HG03097 (cell line): ENCODE measurements at regions not wholly inside any gene's neighbourhood (a gene's known extent, or its start where the extent isn't known, plus 50 kb on each side); places are given as distances from the start of the nearest gene placed in this dataset.

Experiments used
- ATAC-seq: cut with Tn5 transposase; IDR thresholded peaks from one replicate; pipeline ENCODE4 v1.9.1; 2021; ENCODE audit not compliant: unreplicated experiment, low FRiP score

DNA sequence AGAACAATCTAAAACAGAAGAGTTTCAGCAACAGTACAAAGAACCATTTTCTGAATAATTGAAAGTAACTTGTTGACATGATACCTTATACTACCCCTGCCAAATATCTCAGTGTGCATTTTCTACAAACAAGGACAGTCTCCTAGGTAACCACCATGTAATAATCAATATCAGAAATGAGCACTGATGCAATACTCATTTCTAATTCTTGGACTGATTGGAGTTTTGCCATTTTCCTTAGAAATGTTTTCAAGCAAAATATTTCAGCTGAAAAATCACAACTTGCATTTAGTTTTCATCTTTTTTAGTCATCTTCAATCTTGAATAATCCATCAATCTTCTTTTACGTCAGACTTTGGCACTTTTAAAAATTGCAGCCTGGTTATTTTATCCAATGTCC, 420.2 kb downstream of the CDC14C start:
- no peak for ATAC-seq

DNA sequence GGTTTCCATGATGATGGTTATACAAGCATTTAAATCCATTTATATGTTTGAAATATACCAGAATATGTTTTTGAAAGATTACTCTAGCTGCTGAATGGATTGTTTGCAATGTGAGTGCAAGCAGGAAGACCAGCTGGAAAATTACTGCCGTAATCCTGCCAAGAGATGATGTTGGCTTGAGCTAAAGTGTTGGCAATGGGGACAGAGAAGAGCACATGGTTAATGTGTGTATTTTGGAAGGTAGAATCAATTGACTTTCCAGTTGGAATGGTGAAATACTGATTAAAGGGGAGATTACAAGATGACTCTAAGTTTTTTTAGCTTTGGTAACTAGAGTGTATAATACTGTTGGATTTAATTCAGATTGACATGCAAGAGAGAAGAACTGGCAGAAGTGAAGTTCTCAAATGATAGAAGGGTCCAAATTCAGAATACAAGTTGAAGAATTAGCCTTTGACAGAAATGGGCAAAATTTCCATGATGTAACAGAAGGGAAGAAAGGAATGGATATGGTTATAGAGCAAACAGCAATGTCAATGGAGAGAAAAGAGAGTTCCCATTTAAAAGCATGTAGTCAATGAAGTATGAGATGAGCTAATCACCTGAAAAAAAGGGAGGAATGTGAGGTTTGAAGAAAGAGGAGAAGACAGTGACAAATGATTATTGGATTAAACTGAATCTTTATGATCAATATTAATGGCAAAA, 422.0 kb downstream of the CDC14C start:
- no peak for ATAC-seq

DNA sequence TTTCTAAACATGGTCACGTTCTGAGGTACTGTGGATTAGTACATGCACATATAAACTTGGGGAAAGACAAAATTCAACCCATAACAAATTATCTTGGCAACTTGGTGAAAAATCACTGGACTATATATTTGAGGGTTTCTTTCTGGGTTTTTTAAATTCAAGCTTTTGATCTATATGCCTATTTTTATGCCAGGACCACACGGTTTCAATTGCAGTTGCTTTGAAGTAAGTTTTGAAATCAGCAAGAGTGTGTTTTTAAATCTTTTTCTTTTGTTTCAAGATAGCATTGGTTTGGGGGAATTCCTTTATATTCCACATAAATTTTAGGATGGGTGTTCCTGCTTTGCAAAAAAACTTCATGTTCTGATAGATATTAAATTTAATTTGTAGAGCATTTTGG, 406.4 kb upstream of the VWC2 start:
- ATAC-seq: no peak

DNA sequence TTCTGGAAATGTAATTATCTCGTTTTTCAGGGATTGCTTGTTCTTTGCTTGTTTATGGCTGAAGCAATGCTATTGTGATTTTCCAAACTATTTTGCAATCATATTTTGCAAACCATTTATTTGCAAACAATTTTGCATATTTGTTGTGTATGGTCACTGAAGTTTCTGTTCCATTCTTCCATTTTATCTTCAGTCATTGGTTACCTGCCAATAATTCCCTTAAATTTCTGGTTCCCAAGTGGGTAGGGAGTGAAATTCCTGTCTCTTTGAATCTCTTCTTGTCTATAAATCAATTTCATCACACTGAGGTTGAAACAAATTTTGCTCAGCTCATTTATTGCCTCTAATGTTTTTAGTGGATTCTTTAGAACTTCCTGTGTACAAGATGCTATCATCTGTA, 401.7 kb upstream of the VWC2 start:
- no peak for ATAC-seq

DNA sequence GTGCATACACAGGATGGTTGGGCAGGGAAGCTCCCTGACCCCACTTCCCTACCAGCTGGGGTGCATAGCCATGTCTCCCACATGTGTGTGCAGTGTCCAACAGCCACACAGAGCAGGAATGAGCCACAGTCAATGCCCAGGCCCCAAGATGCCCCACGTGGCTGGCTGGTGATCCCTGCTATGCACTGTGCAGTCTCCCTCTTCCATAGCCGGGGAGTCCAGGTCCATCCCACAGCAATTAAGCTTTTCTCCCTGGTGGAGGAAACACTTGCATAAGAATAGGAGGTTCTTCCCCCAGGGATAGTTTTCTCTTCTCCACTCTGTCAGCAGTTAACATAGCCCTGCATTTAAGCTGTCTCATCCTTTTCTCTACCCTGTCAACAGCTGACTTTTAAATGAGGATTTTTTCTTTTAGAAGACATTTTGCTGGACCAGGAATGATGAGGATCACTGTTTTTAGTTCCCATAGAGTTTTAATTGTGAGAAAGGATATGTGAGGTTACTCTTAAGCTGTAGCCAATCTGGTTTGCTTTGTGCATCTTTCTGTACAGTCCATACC, 396.5 kb upstream of the VWC2 start:
- ATAC-seq: no peak

DNA sequence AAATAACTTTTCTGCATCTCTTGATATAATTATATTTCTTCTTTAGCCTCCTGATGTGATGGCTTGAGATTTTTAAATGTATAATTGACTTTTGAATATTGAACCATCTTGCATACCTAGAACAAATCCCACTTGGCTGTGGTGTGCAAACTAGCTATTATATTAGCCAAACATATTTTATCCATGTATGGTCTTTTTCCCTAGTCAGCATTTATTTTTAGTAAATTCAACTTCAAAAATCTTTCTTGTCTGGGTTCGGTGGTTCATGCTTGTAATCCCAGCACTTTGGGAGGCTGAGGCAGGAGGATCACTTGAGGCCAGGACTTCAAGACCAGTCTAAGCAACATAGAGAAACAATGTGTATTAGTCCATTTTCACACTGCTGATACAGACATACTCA, 386.6 kb upstream of the VWC2 start:
- no peak for ATAC-seq

DNA sequence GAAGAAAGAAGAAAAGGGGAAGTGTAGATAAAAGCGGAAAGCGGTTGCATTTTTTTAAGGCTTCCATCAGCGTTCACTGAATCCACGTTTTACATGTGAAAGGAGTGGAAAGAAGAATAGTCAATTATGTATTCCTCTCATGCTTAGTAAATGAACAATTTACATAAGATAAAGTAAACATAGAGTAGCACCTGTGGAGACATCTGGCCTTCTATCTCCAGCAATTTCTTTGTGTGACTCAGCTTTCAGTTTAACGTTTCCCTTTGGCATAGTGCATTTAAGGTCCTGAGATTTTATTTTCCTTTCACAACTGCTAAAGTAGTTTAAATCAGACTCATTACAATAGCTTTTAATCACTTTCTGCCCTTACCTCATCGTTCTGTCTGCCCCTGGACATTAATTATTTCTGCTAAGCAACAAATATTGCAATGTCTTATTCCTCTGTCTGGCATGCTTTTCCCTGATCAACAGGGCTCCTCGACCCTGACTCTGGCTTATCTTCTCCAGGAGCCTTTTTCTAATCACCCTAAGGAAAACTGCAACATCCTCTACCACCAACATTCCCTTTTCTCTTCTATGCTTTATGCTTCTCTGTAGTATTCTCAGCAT, 383.5 kb upstream of the VWC2 start:
- ATAC-seq: no peak

DNA sequence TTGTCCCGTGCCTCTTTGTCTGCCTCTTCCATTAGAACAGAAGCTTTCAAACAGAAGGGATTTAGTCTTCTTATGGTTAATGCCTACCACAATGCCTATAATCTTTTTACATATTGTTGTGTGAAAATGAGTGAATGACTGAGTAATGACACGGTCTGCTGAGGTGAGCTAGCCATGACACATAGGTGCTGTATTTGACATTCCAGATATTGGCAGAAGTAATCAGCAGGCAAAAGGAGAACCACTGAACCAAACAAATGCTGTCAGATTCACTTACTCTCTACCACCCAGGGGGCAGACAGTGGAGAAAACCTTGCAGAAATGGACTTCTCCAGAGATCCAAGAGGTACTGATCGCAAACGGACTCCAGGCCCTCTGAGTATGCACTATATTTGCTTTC, 377.2 kb upstream of the VWC2 start:
- no peak for ATAC-seq

DNA sequence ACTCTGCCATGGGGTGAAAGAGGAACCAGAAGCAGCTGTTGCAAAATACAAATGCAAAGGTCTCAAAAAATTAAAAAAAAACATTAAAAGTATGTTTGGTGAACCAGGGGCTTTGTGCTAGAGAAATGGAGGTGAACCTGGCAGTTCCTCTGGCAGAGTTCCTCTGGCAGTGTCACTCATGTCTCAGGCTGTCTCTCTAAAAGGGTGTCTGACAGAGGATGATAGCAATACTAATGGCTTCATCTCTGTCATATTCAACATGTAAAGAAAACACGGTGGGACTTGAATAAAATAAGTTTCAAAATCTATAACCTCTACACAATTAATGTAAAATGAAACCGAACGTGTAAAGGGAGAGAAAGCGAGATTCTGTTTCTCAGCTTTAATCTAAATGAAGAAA, 375.7 kb upstream of the VWC2 start:
- no peak for ATAC-seq

DNA sequence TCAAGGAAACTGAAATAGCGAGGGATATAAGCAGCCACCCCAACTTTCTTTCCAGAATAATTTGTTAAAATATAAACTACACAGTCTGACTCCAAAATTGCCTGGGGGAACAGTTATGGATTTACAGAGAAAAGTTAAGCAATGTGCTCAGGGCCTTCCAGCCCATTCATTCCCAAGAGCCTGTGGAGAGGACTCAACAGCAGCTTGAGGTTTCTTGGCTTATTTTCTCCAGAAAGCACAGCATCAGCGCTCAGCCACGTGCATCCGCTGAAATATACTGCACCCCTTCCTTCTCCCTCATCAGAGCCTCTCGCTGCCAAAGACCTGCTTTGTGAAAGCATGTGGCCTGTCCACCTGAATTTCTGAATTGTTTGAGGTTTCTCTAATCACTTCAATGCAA, 375.2 kb upstream of the VWC2 start:
- ATAC-seq: no peak

DNA sequence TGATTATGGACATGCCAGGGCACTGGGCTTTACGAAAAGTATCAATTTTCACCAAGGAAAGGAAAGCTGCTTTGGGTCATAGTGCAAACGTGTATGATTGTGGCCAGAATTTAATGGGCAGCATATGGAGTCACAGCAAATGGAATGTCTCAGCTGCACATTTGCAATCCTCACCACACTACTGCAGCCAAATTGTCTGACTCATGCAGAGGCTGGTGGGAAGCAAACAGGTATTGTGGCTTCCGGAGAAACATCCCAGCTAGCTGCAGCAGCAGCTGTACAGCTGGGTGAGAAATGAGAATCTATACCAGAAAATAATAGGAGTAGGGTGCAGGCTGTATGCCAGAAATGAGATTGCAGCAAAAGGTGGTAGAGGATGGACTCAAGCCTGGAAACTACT, 374.7 kb upstream of the VWC2 start:
- ATAC-seq: no peak

DNA sequence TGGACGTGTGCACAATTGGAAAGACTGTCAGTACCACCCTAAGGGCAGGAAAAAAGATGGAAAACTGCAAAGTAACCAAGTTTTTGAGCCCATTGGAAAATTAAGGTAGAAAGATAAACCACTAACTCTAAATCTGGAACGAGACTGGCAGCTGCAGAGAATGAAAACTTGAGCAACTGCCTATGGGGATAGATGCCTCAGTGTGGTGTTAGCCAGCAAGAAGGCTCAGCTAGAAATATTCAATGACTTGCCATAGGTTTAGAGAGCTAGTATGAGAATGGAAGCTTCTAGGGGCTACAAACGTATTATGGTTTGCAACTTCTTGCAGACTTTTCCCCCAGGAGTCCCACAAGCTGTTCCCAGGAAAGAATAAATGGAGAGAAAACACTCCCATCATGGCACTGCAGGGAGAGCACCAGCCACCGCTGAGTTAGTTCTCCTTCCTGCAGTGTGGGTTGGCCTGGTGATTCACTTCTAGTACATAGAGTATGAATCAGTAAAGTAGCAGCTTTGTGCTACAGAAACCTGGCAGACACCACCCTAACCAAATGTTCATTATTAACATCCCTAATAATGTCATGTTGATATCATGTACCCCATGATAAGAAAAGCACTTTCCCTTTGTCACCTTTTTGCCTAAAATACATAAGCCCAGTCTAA, 372.4 kb upstream of the VWC2 start:
- ATAC-seq: no peak

DNA sequence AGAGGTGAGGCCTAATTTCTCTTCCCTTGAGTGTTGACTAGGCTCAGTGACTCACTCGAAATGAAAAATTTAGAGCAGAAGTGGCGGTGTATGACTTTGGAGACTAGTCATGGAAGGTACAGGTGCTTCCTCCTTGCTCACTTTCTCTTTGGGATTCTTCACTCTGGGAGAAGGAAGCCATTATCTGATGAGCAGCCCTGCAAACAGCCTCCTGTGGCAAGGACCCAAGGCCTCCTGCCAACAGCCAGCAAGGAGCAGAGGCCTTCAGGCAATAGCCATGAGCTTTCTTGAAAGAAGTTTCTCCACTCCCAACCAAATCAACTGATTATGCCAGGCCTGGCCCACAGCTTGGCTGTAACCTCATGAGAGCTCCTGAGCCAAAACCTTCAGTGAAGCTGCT, 369.6 kb upstream of the VWC2 start:
- no peak for ATAC-seq

DNA sequence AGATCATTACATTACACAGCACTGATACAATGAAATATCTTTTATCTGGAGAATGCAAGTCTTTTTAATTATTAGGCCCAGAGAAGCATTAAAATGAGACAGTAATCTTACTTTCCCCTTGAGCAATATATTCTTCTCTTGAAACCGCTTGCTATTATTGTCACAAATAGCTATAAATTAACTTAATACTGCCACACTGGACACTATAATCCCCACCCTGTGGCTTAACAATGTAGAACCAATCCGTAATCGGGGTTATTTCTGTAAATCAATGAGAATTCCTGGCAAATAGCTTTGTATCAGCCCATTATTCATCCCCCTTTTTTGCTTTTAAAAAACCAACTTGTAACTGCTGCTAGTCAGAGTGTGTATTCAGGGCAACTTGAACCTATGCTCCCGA, 366.2 kb upstream of the VWC2 start:
- no peak for ATAC-seq

DNA sequence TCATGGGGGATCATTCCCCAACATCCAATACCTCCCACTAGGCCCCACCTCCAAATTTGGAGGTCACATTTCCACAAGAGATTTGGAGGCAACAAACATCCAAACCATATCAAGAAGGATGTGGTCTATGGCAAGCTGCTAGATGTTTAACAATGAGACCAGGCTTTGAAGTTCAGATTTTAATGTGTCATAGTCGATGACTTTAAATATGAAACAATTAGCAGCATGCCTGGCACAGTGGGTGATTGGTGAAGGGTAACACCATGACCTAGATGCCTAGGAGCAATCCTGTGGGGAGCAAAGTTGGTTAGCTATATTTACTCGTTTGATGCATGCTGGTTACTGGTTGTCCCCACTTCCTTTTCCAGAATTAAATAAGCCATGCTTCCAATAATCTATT, 356.4 kb upstream of the VWC2 start:
- no peak for ATAC-seq

DNA sequence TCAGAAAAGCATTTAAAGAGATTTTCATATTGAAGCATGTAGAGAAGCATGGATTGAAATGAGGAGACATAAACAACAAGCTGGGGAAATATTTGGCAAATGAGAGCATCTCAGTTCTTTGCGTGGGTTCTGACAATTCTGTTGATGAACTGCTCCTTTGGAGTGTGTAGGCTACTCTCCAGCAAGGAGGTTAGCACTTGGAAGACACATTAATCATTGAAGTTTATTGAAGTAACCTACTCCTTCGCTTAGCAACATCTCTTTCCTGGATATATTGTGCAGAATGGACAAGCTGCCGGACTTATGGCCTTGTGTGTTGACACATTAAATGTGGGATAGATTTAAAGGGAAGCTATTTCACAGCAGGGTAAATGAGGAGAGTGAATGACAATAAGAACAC, 354.5 kb upstream of the VWC2 start:
- no peak for ATAC-seq

DNA sequence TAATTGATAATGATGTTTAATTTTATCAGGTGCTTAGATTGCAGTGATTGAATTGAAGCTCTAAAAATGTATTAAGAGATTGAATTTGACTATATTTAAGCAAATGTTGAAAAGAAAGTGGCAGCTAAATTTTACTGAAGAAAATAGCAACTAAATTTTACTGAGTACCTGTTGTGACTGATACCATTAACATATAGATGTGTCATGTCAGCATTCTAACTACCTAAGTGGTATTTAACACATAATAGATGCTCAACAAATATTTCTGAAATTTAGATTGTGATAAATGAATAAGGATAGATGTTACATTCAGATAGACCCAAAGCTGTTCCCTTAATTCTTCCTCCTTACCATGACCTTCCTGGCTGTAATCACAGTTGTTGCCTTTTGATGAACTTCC, 350.9 kb upstream of the VWC2 start:
- no peak for ATAC-seq

DNA sequence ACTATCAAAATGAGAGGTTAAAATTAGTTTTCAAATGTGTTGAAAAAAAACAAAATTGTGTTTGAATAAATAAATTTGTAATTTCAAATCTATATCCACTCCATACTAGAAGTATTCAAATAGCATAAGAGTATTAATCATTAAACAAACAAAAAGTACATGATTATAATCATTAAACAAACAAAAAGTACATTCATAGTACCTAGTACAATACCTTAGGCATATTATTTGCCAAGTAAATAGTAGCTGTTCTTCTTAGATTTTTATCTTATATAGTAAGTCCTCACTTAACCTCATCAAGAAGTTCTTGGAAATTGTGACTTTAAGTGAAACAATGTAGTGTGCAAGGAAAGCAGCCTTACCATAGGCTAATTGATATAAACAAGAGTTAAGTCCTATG, 349.3 kb upstream of the VWC2 start:
- ATAC-seq: no peak

DNA sequence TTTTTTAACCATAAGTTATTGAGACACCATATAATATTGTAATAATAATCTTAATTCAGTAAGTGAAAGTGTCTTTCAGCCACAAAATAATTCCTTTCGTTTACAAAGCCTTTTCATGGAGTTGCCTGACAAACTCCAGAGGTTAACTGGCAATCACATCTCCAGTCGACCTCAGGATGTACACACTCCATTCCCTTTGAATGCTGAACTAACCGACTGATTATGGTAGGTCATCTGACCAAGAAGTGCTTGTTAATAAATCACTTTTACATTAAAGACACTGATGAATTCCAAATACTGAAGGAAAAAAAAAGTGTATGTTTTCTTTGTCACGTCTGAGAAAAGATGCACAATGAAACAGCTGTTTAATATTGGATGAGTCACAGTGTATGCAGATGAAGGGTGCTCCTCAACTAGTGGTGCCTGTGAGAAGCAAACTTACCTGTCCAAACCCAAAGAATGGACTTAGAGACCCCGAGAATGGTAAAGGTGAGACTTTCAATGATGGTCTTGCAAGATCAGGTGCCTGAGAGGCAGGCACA, 348.1 kb upstream of the VWC2 start:
- no peak for ATAC-seq

DNA sequence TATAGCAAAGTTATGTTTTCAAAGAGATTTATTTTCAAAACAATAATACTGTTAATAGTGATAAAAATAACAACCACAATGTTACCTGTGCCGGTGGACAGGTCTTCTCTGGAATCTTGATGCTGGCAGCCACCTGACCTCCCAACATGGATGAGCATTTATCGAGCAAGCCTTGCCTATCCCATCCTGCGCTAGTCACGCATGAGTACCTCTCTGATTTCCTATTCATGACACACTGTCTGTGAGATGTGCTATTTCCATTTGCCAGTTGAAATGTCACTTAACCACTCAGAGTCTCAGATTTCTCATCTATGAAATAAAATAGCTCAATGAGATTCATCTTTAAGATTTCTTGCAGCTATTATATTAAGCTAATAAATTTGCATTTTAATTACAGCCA, 341.2 kb upstream of the VWC2 start:
- no peak for ATAC-seq

DNA sequence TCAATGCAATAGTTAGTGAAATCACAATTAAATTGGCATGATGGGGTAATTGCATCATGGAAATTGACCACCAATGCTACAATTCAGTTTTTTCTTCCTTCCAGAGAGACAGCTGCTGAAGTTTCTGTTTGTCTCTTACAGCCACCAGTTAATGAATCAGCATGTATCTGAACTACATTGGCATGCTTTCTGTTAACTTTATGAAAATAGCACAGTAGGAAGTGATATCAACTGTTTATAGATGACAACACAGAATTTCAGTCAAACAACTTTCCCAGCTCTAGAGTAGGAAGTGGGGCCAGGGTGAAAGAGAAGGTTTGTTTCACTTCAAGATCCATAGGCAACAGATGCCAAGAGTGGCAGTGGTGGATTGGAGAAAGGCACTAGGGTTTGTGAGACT, 339.6 kb upstream of the VWC2 start:
- ATAC-seq: no peak

DNA sequence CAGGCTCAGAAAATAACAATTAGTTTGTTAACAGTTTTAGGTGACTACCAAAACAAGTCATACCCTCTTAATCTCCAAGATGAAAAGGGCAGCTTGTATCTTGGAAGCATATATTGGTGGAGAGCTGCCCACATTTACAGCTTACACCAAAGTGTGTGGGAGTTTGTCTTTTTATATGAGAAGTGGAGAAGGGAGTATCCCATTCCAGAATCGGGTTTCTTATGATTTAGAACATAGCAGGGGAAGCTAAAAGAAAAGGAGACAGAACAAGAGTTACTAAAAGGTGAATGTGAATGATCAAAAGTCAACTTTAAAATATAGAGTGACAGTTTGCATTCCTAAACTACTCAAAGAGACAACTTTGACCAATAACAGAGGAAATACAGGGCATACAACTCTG, 338.6 kb upstream of the VWC2 start:
- ATAC-seq: no peak
